ENCODE measurements at regions not wholly inside any gene's neighbourhood (a gene's known extent, or its start where the extent isn't known, plus 50 kb on each side); places are given as distances from the start of the nearest gene placed in this dataset.

DNA sequence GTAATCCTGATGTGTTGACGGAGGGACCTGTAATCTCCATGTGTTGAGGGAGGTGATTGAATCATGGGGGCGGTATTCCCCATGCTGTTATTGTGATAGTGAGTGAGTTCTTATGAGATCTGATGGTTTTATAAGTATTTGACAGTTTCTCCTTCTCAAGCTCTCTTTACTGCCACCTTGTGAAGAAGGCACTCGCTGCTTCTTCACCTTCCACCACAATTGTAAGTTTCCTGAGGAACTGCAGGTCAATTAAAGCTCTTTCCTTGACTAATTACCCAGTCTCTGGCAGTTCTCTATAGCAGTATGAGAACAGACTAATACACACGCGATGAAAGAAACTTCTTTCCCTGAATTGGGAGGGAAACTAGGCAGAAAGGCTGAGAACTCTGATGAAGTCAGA, 141.1 kb upstream of the RAD23B start:
- Mint-ChIP-seq H3K36me3 (no peaks in the 10 kb centered on the region), H3K4me3 (no peak overlapping the region), H3K9me3 (no peaks in the 10 kb centered on the region), H3K27ac (no peak overlapping the region), H3K27me3 (peaks cover 13% of the 10 kb centered on the region), H3K4me1 (no peaks in the 10 kb centered on the region)
- no peak for DNase-seq

DNA sequence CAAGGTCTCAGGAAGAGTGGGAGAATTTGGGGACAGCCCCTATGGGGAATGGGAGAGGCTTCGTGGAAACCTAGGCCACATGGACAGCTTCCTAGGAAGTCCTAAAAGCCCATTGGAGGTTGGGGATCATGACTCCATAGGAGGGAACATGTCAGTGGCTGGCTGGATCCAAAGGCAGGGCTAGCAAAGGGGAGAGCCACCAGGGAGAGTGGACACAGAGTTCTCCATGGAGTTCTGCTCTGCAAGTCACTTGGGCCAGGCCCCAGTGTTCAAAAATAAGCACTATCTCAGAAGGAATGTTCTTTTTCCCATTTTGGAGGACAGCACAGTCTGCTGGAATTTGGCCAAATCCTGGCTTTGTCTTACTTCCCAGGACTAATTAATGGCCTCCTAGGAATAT, 140.6 kb upstream of the RAD23B start:
- Mint-ChIP-seq H3K27ac (no peak overlapping the region), H3K4me1 (no peaks in the 10 kb centered on the region), H3K36me3 (no peaks in the 10 kb centered on the region), H3K9me3 (no peaks in the 10 kb centered on the region), H3K4me3 (no peak overlapping the region), H3K27me3 (peaks cover 13% of the 10 kb centered on the region)
- no peak for DNase-seq

DNA sequence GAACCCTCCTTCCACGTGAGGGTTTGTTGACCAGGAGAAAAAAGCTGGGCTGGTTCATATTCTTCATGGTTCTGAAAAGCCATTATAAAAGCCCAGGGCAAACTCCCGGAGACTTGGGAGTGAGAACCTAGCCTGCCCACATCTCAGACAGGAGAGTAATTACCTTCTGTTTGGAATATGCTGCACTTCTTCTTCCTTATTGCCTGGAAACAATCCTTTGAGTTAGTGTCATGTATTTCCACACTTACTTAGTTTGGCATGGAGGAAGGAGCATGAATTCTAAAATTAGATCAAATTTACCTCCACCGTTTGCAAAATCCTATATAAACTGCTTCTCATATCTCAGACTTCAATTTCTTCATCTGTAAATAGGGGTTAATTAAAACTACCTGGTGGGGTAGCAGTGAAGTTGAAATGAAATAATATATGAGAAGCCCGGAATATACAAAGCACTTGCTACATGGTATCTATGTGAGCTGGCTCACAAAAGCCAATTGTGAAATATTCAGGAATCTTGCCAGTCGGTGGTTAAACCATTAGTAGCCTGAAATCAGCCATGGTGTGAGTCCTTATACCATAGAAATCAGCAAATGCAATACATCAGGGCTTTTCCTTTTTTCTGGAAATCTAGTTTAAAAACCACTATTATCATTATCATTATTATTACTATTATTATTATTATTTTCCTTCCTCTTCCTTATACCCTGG, 140.0 kb upstream of the RAD23B start:
- Mint-ChIP-seq H3K4me3 (no peak overlapping the region), H3K36me3 (no peaks in the 10 kb centered on the region), H3K27me3 (peaks cover 13% of the 10 kb centered on the region), H3K9me3 (no peaks in the 10 kb centered on the region), H3K27ac (no peak overlapping the region), H3K4me1 (no peaks in the 10 kb centered on the region)
- DNase-seq, result no peak

DNA sequence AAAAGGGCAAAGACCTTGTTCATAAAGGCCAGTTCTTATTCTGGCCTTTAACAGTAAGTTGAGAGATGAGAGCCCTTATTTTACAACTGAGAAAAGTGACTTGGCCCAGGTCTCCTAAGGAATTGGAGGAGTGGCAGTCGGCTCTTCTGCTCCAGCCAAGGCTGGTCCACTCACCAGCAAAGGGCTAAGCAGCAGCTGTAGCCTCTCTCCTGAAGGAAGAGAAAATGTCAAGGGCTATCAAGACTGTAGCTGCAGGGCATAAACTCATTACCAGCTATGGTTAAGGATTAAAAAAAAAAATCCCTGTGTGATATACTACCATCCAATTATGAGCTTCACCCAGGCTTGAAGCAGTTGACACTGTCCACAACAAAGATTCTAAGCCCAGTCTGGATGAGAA, 138.6 kb upstream of the RAD23B start:
- Mint-ChIP-seq H3K4me1 (no peaks in the 10 kb centered on the region), H3K9me3 (no peaks in the 10 kb centered on the region), H3K36me3 (no peaks in the 10 kb centered on the region), H3K27ac (no peak overlapping the region), H3K4me3 (no peak overlapping the region), H3K27me3 (peaks cover 10% of the 10 kb centered on the region)
- DNase-seq, result no peak

DNA sequence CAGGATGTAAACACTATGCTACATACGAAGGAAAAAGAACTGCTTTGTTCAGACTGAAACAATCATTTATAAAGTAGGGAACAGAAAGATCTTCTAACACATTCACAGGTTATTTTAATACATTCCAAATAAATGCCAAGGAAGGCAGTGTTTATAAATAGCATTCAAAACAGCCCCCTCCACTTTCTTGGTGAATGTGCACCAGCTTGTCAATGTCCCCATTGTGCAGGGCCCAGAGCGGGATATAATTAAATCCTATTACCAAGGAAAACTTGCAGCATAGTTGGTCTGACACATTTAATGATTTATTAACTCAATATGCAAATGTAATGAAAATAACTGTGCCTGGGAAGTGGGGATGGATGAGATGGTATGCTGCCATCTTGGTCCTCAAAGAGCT, 135.9 kb upstream of the RAD23B start:
- no peak for DNase-seq
- H3K4me1 Mint-ChIP-seq, result no peaks in the 10 kb centered on the region
- peaks cover 2% of the 10 kb centered on the region for H3K9me3 Mint-ChIP-seq
- H3K36me3 Mint-ChIP-seq, result no peaks in the 10 kb centered on the region
- H3K4me3 Mint-ChIP-seq, result no peak overlapping the region
- peaks cover 6% of the 10 kb centered on the region for H3K27me3 Mint-ChIP-seq
- no peak overlapping the region for H3K27ac Mint-ChIP-seq

DNA sequence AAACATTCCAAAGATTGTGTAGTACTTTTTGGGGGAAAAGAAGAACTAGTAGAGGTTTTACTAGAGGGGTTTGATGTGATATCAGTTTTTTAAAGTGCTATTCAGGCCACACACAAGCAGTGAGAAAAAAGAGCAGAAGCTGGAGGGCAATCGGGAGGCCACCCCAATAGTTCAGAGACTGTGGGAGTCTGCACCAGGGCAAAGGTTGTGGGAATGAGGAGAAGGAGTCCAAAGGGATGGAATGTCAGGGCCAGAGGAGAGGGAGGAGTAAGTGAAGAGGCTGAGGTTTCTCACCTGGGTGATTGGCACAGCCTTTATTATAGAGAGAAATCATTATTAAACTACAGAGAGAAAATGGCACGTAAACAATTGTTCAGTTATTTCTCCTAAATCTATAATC, 134.9 kb upstream of the RAD23B start:
- Mint-ChIP-seq H3K27ac (no peak overlapping the region), H3K9me3 (peaks cover 2% of the 10 kb centered on the region), H3K4me3 (no peak overlapping the region), H3K27me3 (peaks cover 4% of the 10 kb centered on the region), H3K4me1 (no peaks in the 10 kb centered on the region), H3K36me3 (no peaks in the 10 kb centered on the region)
- no peak for DNase-seq

DNA sequence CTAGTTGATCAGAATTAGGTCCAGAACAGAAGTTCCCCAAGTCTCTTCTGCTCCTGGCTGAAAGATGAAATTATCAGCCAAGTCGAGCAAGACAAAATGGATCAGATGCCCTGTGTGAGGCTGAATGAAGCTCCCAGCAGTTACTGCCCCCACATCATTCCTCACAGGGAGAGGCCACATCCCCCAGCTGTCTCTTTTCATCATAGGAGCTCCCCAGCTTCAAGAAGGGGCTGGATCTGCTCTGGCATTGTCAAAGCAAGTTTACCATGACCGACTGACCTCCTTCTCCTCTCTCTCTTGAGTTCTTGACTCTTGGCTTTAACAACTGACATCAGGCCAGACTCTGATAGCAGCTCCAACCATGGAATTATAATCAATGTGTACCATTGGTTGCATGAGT, 133.3 kb upstream of the RAD23B start:
- Mint-ChIP-seq H3K4me3 (no peak overlapping the region), H3K27me3 (peaks cover 7% of the 10 kb centered on the region), H3K36me3 (no peaks in the 10 kb centered on the region), H3K9me3 (peaks cover 2% of the 10 kb centered on the region), H3K4me1 (no peaks in the 10 kb centered on the region), H3K27ac (no peak overlapping the region)
- no peak for DNase-seq

DNA sequence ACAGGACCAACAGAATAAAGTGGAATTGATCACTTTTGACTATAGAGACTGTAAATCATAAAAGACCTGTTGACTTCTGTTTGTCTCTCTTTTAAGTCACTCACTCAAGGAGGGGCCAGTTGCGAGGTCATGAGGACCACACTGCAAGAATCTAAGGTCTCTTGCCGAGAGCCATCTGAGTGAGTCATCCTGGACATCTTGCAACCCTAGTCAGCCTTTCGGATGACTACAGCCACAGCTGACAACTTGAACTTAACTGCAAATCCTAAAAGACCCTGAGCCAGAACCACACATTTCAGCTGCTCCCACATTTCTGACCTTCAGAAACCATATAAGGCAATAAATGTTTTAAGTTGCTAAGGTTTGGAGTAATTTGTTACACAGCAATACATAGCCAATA, 129.7 kb upstream of the RAD23B start:
- H3K4me3 Mint-ChIP-seq, result no peak overlapping the region
- peaks cover 20% of the 10 kb centered on the region for H3K27me3 Mint-ChIP-seq
- no peak for DNase-seq
- H3K4me1 Mint-ChIP-seq, result no peaks in the 10 kb centered on the region
- peaks cover 2% of the 10 kb centered on the region for H3K9me3 Mint-ChIP-seq
- no peak overlapping the region for H3K27ac Mint-ChIP-seq
- H3K36me3 Mint-ChIP-seq, result no peaks in the 10 kb centered on the region

DNA sequence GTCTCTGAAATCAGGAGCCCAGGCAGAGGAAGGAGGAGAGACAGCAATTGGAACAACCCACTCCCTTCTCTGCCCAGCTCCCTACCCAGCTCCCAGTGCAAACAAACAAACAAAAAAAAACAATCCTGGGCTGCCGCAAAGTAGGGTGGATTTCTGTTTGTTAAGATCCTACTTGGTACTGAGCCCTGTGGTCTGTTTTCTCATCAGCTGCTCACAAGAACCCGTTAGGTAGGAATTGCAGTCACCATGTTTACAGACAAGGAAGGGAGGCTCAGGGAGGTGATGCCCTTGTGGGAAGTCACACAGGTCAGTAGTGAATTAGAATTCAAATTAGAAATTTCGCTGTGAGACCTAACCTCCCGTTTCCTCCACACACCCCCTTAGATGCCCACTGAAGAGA, 128.8 kb upstream of the RAD23B start:
- DNase-seq, result no peak
- Mint-ChIP-seq H3K27me3 (peaks cover 20% of the 10 kb centered on the region), H3K4me1 (no peaks in the 10 kb centered on the region), H3K36me3 (no peaks in the 10 kb centered on the region), H3K27ac (no peak overlapping the region), H3K9me3 (peaks cover 2% of the 10 kb centered on the region), H3K4me3 (no peak overlapping the region)

DNA sequence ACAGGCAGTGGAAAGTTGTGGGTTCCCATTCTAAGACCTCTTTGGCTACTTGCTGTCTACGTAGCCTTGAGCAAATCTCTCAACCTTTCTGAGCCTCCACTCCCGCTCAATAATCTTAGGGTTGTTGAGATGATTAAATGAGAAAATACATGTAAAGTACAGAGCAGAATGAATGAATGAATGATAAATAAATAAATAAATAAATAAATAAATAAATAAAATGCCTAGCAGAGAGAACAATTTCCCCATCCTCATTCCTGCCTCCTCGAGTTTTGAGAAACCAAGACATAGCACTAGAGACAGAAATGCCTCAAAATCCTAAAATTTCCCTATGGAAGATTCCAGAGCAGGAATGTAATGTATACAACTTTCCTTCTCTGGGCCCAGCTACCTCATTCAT, 128.3 kb upstream of the RAD23B start:
- peaks cover 20% of the 10 kb centered on the region for H3K27me3 Mint-ChIP-seq
- H3K27ac Mint-ChIP-seq, result no peak overlapping the region
- H3K4me1 Mint-ChIP-seq, result no peaks in the 10 kb centered on the region
- no peak overlapping the region for H3K4me3 Mint-ChIP-seq
- DNase-seq, result no peak
- no peaks in the 10 kb centered on the region for H3K36me3 Mint-ChIP-seq
- H3K9me3 Mint-ChIP-seq, result peaks cover 2% of the 10 kb centered on the region

DNA sequence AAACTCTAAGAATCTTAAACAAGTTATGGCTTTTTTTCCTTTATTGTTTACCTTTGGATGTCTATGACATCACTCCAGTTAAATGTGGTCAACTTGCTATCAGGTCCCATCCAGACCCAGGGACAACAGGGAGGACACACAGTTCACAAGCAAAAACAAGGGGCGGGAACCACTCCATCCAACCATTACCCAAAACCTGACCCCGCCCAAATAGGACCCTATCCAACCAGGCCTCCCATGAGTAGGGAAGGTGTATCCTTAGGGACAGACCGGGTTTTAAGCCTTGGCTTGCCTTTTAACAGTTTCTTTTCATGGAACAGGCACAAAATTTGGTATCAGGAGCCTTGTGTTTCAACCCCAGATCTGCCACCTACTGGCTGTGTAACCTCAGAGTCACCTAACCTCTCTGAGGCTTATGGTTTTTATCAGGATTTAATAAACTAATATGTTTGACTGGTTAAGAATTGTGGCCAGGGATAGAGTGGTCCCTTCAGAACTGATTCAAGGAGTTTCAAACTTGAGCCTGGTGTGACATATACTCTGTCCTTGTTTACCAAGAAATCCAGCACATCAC, 127.7 kb upstream of the RAD23B start:
- Mint-ChIP-seq H3K27me3 (peaks cover 17% of the 10 kb centered on the region), H3K36me3 (no peaks in the 10 kb centered on the region), H3K9me3 (peaks cover 2% of the 10 kb centered on the region), H3K4me1 (no peaks in the 10 kb centered on the region), H3K4me3 (no peak overlapping the region), H3K27ac (no peak overlapping the region)
- DNase-seq, result no peak

DNA sequence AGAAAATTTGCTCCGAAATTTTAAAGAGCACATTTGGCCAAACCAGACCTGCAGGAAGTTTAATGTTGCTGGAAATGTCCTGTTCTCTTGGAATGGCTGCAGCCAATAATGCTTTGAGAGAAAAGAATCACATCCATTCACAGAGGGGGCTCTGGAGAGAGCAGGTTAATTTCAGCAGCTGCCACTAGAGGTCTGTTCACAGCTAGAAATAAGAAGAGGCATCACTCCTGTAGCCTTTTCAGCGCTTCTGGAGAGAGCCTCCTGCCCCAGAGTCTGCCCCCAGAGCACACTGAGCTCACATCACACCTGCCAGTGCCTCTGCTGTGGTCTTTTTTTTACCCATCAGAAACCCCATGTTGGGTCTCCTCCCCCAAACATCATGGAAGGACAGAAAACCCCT, 124.8 kb upstream of the RAD23B start:
- Mint-ChIP-seq H3K4me1 (no peaks in the 10 kb centered on the region), H3K27me3 (peaks cover 16% of the 10 kb centered on the region), H3K36me3 (no peaks in the 10 kb centered on the region), H3K27ac (no peak overlapping the region), H3K9me3 (no peaks in the 10 kb centered on the region), H3K4me3 (no peak overlapping the region)
- DNase-seq, result no peak

DNA sequence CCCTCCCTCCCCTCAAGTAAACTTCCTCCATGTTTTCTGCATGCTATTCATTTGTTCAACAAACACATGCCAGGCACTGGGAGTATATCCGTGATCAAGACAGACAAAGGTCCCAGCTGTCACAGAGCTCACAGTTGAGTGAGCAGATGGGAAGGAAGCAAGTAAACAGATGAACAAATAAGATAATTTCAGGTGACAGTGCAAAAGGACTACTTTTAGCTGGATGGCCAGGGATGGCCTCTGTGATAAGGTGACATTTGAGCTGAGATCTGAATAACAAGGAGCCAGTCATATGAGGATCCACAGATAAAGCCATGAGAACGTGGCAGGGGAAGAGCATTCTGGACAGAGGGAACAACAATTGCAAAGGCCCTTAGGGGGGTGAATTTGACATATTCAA, 121.7 kb upstream of the RAD23B start:
- H3K4me3 Mint-ChIP-seq, result no peak overlapping the region
- no peak overlapping the region for H3K27ac Mint-ChIP-seq
- H3K4me1 Mint-ChIP-seq, result no peaks in the 10 kb centered on the region
- no peak for DNase-seq
- peaks cover 17% of the 10 kb centered on the region for H3K27me3 Mint-ChIP-seq
- H3K9me3 Mint-ChIP-seq, result no peaks in the 10 kb centered on the region
- H3K36me3 Mint-ChIP-seq, result no peaks in the 10 kb centered on the region

DNA sequence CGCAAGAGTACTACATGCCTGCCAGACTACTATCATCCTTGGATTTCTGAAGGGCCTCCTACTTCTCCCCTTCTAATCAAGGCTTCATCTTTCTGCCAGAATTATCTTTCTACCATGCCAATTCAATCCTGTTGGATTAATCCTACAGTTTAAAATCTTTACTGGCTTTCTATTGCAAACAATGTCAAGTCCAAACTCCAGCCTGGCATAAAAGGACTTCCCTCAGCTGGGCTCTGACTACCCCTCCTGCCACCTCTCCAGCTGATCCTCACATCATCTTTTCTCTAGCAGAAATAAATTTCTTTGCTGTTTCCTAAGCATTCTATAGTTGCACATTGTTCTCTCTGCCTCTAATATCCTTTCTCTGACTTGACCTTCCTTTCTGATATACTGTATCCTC, 119.7 kb upstream of the RAD23B start:
- no peak for DNase-seq
- Mint-ChIP-seq H3K4me3 (no peak overlapping the region), H3K36me3 (no peaks in the 10 kb centered on the region), H3K9me3 (no peaks in the 10 kb centered on the region), H3K4me1 (no peaks in the 10 kb centered on the region), H3K27me3 (peaks cover 5% of the 10 kb centered on the region), H3K27ac (no peak overlapping the region)

DNA sequence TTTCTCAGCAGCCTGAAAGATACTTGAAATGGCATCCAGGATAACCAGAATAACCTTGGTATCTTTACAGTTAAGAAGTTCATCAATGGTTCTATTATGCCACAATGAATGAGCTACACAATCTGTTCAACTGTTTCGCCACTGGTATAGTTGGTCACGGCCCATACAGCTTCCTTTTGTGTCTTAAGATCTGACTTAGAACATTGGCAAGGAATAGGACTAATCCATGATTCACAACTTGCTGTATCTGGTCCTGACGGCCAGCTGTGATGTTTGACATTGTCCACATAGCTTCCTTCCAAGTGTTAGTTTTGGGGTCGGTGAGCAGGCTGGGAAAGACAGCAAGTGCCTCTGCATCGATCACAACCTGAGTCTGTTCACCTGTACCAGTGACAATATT, 113.3 kb upstream of the RAD23B start:
- Mint-ChIP-seq H3K27ac (no peak overlapping the region), H3K4me3 (no peak overlapping the region), H3K4me1 (peaks cover 3% of the 10 kb centered on the region), H3K9me3 (no peaks in the 10 kb centered on the region), H3K36me3 (no peaks in the 10 kb centered on the region), H3K27me3 (peaks cover 8% of the 10 kb centered on the region)
- no peak for DNase-seq

DNA sequence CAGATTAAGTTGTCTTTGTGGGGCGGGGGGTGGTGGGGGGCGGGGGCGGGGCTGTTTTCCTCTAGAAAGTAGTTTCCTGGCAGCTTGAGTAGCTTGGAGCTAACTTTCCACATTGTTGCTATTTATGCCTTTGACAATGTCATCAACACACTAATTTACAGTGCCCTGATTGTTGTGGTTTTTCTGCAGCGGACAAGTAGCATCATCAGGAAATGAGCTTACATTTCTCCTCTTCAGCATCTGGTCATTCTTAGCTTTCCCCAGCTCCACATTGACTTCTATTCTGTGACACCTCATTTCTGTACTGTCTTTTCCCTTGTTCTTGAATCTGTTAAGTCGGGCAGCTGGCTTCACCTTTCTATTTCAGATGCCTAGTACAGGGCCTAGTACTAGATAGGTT, 112.3 kb upstream of the RAD23B start:
- Mint-ChIP-seq H3K4me1 (peaks cover 3% of the 10 kb centered on the region), H3K27me3 (peaks cover 8% of the 10 kb centered on the region), H3K9me3 (no peaks in the 10 kb centered on the region), H3K4me3 (no peak overlapping the region), H3K36me3 (no peaks in the 10 kb centered on the region), H3K27ac (no peak overlapping the region)
- DNase-seq, result no peak
